SU-DHL-6 (cell line): ENCODE measurements at regions not wholly inside any gene's neighbourhood (a gene's known extent, or its start where the extent isn't known, plus 50 kb on each side); places are given as distances from the start of the nearest gene placed in this dataset.

ENCODE experiments used
- H2AFZ ChIP-seq: fragments of 200-600 bp; sonication (generic); 2 replicates; pipeline ENCODE4 v1.6.1; 2014; ENCODE audit warnings: low read depth, mild to moderate bottlenecking, moderate library complexity, mixed read lengths, antibody characterized with exemption, low read length; ENCODE audit not compliant: severe bottlenecking
- H3F3A ChIP-seq: fragments of 200-600 bp; shearing (Covaris generic); 2 replicates; pipeline ENCODE4 v1.6.0; 2016; ENCODE audit warnings: antibody characterized with exemption, mild to moderate bottlenecking; ENCODE audit not compliant: insufficient read depth
- H3K27ac ChIP-seq: fragments of 200-600 bp; sonication (generic); 2 replicates; pipeline ENCODE4 v1.5.1; 2016; ENCODE audit warnings: low read depth, mild to moderate bottlenecking, low read length, moderate library complexity, mixed read lengths
- H3K27me3 ChIP-seq: fragments of 200-600 bp; sonication (generic), shearing (Covaris generic); 2 replicates; pipeline ENCODE4 v1.6.0; 2014; ENCODE audit warnings: mild to moderate bottlenecking, low read length
- H3K36me3 ChIP-seq: fragments of 200-600 bp; sonication (generic); 2 replicates; pipeline ENCODE4 v1.6.1; 2014; ENCODE audit warnings: mild to moderate bottlenecking, low read length, mixed read lengths
- H3K4me2 ChIP-seq: fragments of 300-600, 200-600 bp; shearing (Covaris generic), sonication (generic); 2 replicates; pipeline ENCODE4 v1.6.0; 2014; ENCODE audit warnings: low read length, low read depth, mild to moderate bottlenecking; ENCODE audit not compliant: poor library complexity, severe bottlenecking
- H3K4me3 ChIP-seq: fragments of 200-600 bp; sonication (generic); 2 replicates; pipeline ENCODE4 v1.5.1; 2014; ENCODE audit warnings: antibody characterized with exemption, low read length, mild to moderate bottlenecking, mixed read lengths; ENCODE audit not compliant: insufficient read depth, poor library complexity, severe bottlenecking
- H3K79me2 ChIP-seq: fragments of 200-600 bp; sonication (generic); 2 replicates; pipeline ENCODE4 v1.6.1; 2014; ENCODE audit warnings: mild to moderate bottlenecking, low read length, moderate library complexity; ENCODE audit not compliant: insufficient read depth
- H3K9ac ChIP-seq: fragments of 200-600 bp; sonication (generic); 2 replicates; pipeline ENCODE4 v1.7.0; 2014; ENCODE audit warnings: mild to moderate bottlenecking, low read length
- H3K9me2 ChIP-seq: fragments of 200-600 bp; sonication (generic); replicated peaks from 2 replicates; pipeline ENCODE4 v1.6.1; 2014; ENCODE audit warnings: low read length; ENCODE audit not compliant: insufficient read depth
- H3K9me3 ChIP-seq: fragments of 200-600 bp; sonication (generic); 2 replicates; pipeline ENCODE4 v1.6.1; 2014; ENCODE audit warnings: low read length, mixed read lengths; ENCODE audit not compliant: insufficient read depth
- H4K20me1 ChIP-seq: fragments of 200-600 bp; sonication (generic); 2 replicates; pipeline ENCODE4 v1.6.1; 2014; ENCODE audit warnings: low read depth, mild to moderate bottlenecking, antibody characterized with exemption, low read length, moderate library complexity, mixed read lengths
- CTCF ChIP-seq: fragments of 200-600 bp; sonication (generic); IDR thresholded peaks from one replicate; pipeline ENCODE4 v1.5.1; 2017; ENCODE audit warnings: antibody characterized with exemption, mild to moderate bottlenecking, low read length, moderate library complexity; ENCODE audit not compliant: insufficient read depth, poor library complexity, severe bottlenecking
- EZH2phosphoT487 ChIP-seq: fragments of 200-600 bp; sonication (generic), shearing (Covaris generic); conservative IDR thresholded peaks from 2 replicates; pipeline ENCODE4 v1.6.1; 2018; ENCODE audit warnings: mild to moderate bottlenecking, antibody characterized with exemption, low read length, moderate library complexity, mixed read lengths

GRCh38 chr20:20823476-20823881 is 111.0 kb upstream of the RALGAPA2 start:
- no peaks in the 10 kb centered on the region for H3K9me2 ChIP-seq

DNA sequence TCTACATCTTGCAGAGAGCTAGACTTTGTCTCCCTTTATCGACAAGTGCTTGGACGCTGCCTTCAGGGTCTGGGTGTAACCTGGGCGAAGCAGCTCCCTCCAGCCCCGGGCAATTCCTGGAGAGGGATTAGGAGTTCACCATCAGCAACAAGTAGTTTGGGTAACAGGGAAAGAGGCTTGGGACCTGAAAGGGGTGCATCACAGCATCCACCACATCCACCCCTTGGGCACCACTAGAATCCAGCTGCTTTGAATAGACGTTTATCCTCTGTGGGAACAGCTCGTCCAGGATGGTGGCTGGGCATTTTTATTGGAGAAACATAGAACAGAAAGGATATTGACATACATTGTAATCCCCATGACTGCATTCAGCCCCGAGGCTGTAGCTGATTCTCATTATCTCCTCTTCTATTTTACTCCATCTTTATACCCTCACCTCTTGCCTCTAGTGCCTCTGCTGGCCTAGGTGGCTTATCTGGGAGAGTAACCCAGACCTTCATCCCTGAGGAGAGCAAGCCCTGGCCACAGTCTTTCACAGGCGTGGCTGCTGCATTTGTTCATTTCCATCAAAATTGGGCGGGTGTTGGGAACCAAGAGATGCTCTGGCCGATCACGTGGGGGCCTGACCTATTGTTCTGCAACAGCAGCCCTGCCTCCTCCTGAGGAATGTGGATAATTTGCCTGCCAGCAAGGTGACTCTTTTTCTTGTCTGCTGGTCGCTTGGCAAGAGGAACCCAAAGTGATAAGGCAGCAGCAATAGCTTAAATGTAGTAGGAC is 109.2 kb upstream of the RALGAPA2 start:
- H3K9me2 ChIP-seq, result no peaks in the 10 kb centered on the region
- TF ChIP-seq CTCF, result no peak
- no peak for TF ChIP-seq EZH2phosphoT487

More at GRCh38 chr20:20823476-20823881, 111.0 kb upstream of the RALGAPA2 start:
- H3K79me2 ChIP-seq, result no peaks in the 10 kb centered on the region
- H2AFZ ChIP-seq, result no peak overlapping the region
- H3K36me3 ChIP-seq, result no peaks in the 10 kb centered on the region
- no peak overlapping the region for H3K4me2 ChIP-seq
- H3K9me3 ChIP-seq, result no peaks in the 10 kb centered on the region
- no peak overlapping the region for H3K4me3 ChIP-seq
- no peaks in the 10 kb centered on the region for H3K27me3 ChIP-seq
- H3K27ac ChIP-seq, result no peak overlapping the region
- no peaks in the 10 kb centered on the region for H4K20me1 ChIP-seq
- TF ChIP-seq CTCF (no peak), EZH2phosphoT487 (no peak)
- no peaks in the 10 kb centered on the region for H3F3A ChIP-seq
- no peak overlapping the region for H3K9ac ChIP-seq

DNA sequence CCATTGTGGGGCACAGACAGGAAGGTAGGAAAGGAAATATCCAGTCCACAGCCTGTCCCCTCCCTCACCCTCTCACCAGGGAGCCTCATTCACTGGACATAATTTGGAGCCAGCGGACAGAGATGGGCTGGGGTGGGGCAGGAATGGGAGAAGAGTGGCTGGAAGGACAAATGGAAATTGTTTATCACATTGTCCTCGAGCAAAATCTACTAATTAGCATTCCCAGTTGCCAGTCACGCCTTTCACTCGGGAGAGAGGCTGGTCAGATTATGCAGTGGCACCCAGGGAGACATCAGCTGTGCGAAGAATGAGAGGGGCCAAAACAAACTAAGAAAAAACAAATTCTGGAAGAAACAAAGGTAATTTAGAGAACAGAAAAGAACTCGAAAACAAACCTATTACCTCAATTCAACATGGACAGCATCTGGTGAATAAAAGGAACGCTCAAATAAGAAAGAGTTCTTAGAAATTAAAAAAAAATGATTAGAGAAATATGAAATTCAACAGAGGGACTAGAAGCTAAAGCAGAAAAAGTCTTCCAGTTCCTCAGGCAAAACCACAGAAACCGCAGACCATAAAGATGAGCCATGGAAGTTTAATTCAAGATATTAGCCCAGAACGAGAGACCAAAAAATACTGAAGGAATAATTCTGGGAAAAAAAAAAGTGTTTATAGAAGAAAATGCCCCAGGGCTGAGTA is 108.5 kb upstream of the RALGAPA2 start:
- Histone ChIP-seq H3K36me3 (no peaks in the 10 kb centered on the region), H3K9ac (no peak overlapping the region), H3K27ac (no peak overlapping the region), H3K9me2 (no peaks in the 10 kb centered on the region), H4K20me1 (no peaks in the 10 kb centered on the region), H3K9me3 (no peaks in the 10 kb centered on the region), H3K79me2 (no peaks in the 10 kb centered on the region), H3K27me3 (no peaks in the 10 kb centered on the region), H3K4me3 (no peak overlapping the region), H2AFZ (no peak overlapping the region), H3F3A (no peaks in the 10 kb centered on the region), H3K4me2 (no peak overlapping the region)
- no peak for TF ChIP-seq EZH2phosphoT487

More for the DNA sequence above, 109.2 kb upstream of the RALGAPA2 start:
- H3K9ac ChIP-seq, result no peak overlapping the region
- no peak overlapping the region for H3K27ac ChIP-seq
- no peaks in the 10 kb centered on the region for H3K9me3 ChIP-seq
- H3K36me3 ChIP-seq, result no peaks in the 10 kb centered on the region
- H3K79me2 ChIP-seq, result no peaks in the 10 kb centered on the region
- H3F3A ChIP-seq, result no peaks in the 10 kb centered on the region
- no peak overlapping the region for H2AFZ ChIP-seq
- H3K4me2 ChIP-seq, result no peak overlapping the region
- H3K27me3 ChIP-seq, result no peaks in the 10 kb centered on the region
- no peaks in the 10 kb centered on the region for H4K20me1 ChIP-seq
- H3K4me3 ChIP-seq, result no peak overlapping the region

DNA sequence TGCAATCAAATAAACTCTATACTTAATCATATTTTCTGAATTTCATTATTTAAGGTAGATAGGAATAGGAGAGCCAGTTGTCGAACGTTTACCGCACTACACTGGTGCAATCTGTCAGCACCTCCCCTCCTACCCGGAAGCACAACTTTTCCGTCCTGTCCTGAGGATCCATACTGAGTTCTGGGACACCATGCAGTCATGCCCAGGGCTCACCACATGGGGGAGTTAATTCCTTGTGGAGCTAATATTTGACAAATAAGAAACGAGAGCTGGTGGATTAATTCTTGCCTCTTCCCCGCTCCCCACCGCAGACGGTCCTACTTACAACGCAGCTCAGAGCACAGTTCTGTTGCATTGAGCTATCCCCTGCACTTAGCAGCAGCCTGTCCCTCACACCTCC is 107.7 kb upstream of the RALGAPA2 start:
- no peaks in the 10 kb centered on the region for H3K36me3 ChIP-seq
- H4K20me1 ChIP-seq, result no peaks in the 10 kb centered on the region
- TF ChIP-seq CTCF (no peak), EZH2phosphoT487 (no peak)
- no peak overlapping the region for H3K4me3 ChIP-seq
- H3F3A ChIP-seq, result no peaks in the 10 kb centered on the region
- H3K9me3 ChIP-seq, result no peaks in the 10 kb centered on the region
- no peak overlapping the region for H2AFZ ChIP-seq
- H3K27me3 ChIP-seq, result no peaks in the 10 kb centered on the region
- no peak overlapping the region for H3K27ac ChIP-seq
- H3K4me2 ChIP-seq, result no peak overlapping the region
- H3K9ac ChIP-seq, result no peak overlapping the region
- H3K79me2 ChIP-seq, result no peaks in the 10 kb centered on the region
- H3K9me2 ChIP-seq, result no peaks in the 10 kb centered on the region
